ENCODE measurements at regions not wholly inside any gene's neighbourhood (a gene's known extent, or its start where the extent isn't known, plus 50 kb on each side); places are given as distances from the start of the nearest gene placed in this dataset.
A peak's percentile ranks its signal among the peaks of the same experiment; 100 is the strongest.

DNA sequence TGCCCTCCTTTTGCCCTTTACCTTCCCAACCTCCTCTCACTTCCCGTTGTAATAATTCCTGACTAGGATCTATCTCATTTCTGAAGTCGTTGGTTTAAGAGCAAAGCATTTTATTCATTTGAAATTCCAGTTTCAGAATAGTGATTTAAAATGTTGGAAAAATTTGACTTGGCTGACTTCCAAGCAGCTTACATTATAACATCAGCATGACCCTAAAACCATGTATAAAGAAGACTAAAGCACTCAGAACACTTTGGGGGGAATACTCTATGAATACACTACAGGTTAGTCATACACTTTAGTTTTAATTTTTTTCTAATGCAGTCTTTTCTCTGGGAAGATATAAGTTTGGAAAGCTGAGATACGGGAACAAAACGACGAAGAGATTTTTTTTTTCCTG, 161.1 kb downstream of the BTG1 start:
- DNase-seq (ENCODE audit: extremely low read depth, low read depth) = no peak
- TF ChIP-seq, protein P1, sequence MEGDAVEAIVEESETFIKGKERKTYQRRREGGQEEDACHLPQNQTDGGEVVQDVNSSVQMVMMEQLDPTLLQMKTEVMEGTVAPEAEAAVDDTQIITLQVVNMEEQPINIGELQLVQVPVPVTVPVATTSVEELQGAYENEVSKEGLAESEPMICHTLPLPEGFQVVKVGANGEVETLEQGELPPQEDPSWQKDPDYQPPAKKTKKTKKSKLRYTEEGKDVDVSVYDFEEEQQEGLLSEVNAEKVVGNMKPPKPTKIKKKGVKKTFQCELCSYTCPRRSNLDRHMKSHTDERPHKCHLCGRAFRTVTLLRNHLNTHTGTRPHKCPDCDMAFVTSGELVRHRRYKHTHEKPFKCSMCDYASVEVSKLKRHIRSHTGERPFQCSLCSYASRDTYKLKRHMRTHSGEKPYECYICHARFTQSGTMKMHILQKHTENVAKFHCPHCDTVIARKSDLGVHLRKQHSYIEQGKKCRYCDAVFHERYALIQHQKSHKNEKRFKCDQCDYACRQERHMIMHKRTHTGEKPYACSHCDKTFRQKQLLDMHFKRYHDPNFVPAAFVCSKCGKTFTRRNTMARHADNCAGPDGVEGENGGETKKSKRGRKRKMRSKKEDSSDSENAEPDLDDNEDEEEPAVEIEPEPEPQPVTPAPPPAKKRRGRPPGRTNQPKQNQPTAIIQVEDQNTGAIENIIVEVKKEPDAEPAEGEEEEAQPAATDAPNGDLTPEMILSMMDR (IDR thresholded peaks at IDR 0.05; ENCODE audit: low read depth, low read length) = no peak

DNA sequence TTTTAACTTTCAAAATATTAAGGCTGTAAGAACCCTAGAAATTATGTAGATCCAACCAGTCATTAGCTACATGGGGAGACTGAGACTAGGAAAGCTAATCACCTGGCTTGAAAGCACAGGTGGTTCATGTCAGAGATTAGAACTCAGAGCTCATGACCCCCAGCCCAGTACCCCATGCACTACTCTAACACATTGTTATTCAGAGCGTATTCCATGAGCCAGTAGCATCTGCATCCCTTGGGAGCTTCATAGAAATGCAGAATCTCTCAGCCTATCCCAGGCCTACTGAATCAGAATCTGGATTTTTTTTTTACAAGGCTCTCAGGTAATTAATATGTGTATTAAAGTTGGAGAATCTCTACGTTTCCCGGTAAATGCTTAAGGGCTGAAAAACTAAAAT, 161.7 kb downstream of the BTG1 start:
- TF ChIP-seq, protein P1 (IDR thresholded peaks at IDR 0.05; ENCODE audit: low read depth, low read length) = no peak
- DNase-seq (ENCODE audit: extremely low read depth, low read depth) = no peak

DNA sequence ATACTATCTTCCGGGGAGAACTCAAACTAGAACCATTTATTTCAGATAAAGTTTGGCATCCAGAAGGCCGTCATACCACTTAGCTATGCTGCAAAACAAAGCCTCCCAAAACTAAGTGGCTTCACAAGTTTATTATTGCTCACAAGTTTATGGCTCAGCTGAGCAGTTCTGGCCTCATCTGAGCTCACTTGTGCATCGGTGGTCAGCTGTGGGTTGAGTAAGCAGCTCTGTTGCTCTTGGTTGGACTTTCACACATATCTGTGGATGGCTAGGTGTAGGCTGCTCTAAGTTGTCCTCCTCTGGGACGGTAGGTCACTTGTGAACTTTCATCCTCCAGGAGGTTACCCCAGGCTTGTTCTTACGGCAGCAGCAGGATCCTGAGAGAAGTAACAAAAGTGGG, 162.7 kb downstream of the BTG1 start:
- TF ChIP-seq, protein P1 (IDR thresholded peaks at IDR 0.05; ENCODE audit: low read depth, low read length) = no peak

DNA sequence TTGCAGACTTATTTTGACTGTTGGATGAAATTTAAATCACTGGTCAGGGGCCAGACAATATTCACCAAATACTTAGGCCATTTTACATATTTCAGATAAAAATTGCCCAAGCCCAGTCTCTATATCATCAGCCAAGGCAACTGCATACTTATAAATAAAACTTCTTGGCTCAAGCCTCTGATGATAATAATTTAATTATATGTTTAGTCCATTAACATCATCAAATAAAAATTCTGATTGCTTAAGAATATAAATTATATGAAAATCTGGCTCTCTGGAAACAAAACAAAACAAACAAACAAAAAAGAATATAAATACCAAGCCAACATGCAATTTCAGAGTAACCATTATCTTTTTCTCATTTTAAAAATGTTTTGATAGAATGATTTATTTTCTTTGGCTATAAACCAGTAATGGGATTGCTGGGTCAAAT, 165.2 kb downstream of the BTG1 start:
- TF ChIP-seq, protein P1 (IDR thresholded peaks at IDR 0.05; ENCODE audit: low read depth, low read length) = no peak

More for the DNA sequence above, 162.7 kb downstream of the BTG1 start:
- no peak for DNase-seq (ENCODE audit: extremely low read depth, low read depth)

DNA sequence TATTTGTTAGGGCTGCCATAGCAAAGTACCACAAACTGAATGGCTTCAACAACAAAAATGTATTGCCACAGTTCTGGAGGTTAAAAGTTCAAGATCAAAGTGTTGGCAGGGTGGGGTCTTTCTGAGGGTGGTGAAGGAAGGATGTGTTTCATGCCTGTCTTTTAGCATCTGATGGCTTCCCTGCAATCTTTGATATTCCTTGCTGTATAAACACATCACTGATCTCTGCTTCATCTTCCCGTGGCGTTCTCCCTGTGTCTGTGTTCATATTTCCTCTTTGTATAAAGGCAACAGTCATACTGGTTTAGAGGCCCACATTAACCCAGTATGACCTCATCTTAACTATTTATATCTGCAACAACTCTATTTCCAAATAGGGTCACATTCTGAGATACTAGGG, 167.5 kb downstream of the BTG1 start:
- TF ChIP-seq, protein P1 (IDR thresholded peaks at IDR 0.05; ENCODE audit: low read depth, low read length) = no peak
- DNase-seq (ENCODE audit: extremely low read depth, low read depth) = no peak

More for the DNA sequence above, 165.2 kb downstream of the BTG1 start:
- peak; percentile 27 for DNase-seq (ENCODE audit: extremely low read depth, low read depth)

DNA sequence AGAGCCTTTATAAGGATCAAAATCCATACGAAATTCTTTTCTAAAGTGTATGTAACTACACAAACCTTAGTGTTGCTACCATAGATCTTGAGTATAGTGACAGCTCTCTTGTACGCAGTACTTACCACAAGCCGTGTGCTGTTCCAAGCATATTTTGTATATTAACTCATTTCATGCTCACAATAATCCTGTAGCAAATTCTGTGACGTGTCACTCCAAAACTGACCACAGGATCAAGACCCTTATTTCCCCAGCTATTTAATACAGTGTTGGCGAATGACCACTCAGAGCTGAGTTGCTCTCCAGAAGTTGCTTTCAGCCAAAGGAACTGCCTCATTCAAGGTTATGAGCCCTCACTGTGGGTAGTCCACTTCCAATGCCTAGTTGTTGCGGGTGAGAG, 169.8 kb downstream of the BTG1 start:
- TF ChIP-seq, protein P1 (IDR thresholded peaks at IDR 0.05; ENCODE audit: low read depth, low read length) = no peak
- no peak for DNase-seq (ENCODE audit: extremely low read depth, low read depth)

DNA sequence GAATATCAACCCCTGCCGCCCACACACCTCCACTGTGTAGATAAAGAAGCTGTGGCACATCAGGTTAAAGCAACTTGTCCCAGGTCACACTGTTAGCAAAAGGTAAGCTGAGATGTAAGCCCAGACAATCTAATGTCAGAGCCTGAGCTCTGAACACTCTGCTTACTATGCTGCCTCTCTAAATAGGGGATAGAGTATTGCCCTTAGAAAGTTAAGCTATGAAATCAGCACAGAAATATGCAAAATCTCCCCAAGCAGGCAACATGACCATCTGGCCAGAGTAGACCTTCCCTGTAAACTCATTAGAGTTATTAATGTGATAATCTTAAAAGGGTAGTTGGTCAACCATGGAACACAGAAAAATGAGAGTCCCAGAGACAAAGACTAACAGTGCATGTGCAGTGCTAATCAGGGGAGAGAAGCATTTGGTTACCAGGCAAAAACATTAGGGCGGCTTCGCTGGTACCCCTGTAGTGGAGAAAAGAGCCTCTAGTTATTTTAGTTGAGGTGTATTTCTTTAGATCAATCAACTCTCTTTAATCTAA, 171.0 kb downstream of the BTG1 start:
- TF ChIP-seq, protein P1 (IDR thresholded peaks at IDR 0.05; ENCODE audit: low read depth, low read length) = no peak
- no peak for DNase-seq (ENCODE audit: extremely low read depth, low read depth)
